ENCODE measurements at regions not wholly inside any gene's neighbourhood (a gene's known extent, or its start where the extent isn't known, plus 50 kb on each side); places are given as distances from the start of the nearest gene placed in this dataset.
"Not testable (repeated sequence)": the region's sequence is repeated elsewhere in the genome, so short reads cannot be mapped to it uniquely, and the experiment has no call there.

GRCh38 chr5:173667702-173668101, 51.3 kb upstream of the BOD1 start:
- intact Hi-C loops (cut with micrococcal nuclease), result no loop called here
- no peak for DNase-seq
- no peak for ATAC-seq

- intact Hi-C loops (cut with micrococcal nuclease), result no loop called here
- no peak for ATAC-seq
- no peak for DNase-seq
Measured at GRCh38 chr5:173668245-173668800, 51.9 kb upstream of the BOD1 start.

GRCh38 chr5:173668910-173669309, 52.5 kb upstream of the BOD1 start:
- no peak for DNase-seq
- intact Hi-C loops (cut with micrococcal nuclease), result no loop called here
- ATAC-seq, result no peak

- intact Hi-C loops (cut with micrococcal nuclease), result no loop called here
- ATAC-seq, result no peak
- no peak for DNase-seq
Measured at GRCh38 chr5:173669483-173669882, 53.0 kb upstream of the BOD1 start.

- intact Hi-C loops (cut with micrococcal nuclease), result no loop called here
- DNase-seq (no peak), ATAC-seq (no peak)
Measured at GRCh38 chr5:173670130-173670651, 53.7 kb upstream of the BOD1 start.

GRCh38 chr5:173670791-173671120, 54.3 kb upstream of the BOD1 start:
- peak; percentile 49 for DNase-seq
- intact Hi-C loops (cut with micrococcal nuclease), result no loop called here

GRCh38 chr5:173671121-173671949, 54.9 kb upstream of the BOD1 start:
- ATAC-seq, result peak; percentile 67
- intact Hi-C loops (cut with micrococcal nuclease), result no loop called here
- DNase-seq, result peak; percentile 54

More at GRCh38 chr5:173670791-173671120, 54.3 kb upstream of the BOD1 start:
- peak; percentile 36 for ATAC-seq

GRCh38 chr5:173672166-173672565, 55.7 kb upstream of the BOD1 start:
- DNase-seq (no peak), ATAC-seq (no peak)
- intact Hi-C loops (cut with micrococcal nuclease), result no loop called here

GRCh38 chr5:173672891-173673290, 56.4 kb upstream of the BOD1 start:
- intact Hi-C loops (cut with micrococcal nuclease), result no loop called here
- no peak for ATAC-seq
- DNase-seq, result no peak

GRCh38 chr5:173673295-173674101, 57.0 kb upstream of the BOD1 start:
- ATAC-seq (peak; percentile 32), DNase-seq (no peak)
- intact Hi-C loops (cut with micrococcal nuclease), result no loop called here

- DNase-seq (no peak), ATAC-seq (peak; percentile 56)
- intact Hi-C loops (cut with micrococcal nuclease), result no loop called here
Measured at GRCh38 chr5:173675287-173675996, 59.0 kb upstream of the BOD1 start.

- no peak for DNase-seq
- intact Hi-C loops (cut with micrococcal nuclease), result no loop called here
- ATAC-seq, result no peak
Measured at GRCh38 chr5:173676375-173676774, 59.9 kb upstream of the BOD1 start.

GRCh38 chr5:173677125-173677672, 60.7 kb upstream of the BOD1 start:
- no peak for ATAC-seq
- DNase-seq, result no peak
- intact Hi-C loops (cut with micrococcal nuclease), result no loop called here

- peak; percentile 63 for ATAC-seq
- intact Hi-C loops (cut with micrococcal nuclease), result no loop called here
- no peak for DNase-seq
Measured at GRCh38 chr5:173679909-173680630, 63.6 kb upstream of the BOD1 start.

- ATAC-seq (no peak), DNase-seq (no peak)
- intact Hi-C loops (cut with micrococcal nuclease), result no loop called here
Measured at GRCh38 chr5:173680660-173681242, 64.3 kb upstream of the BOD1 start.

GRCh38 chr5:173682313-173682712, 65.9 kb upstream of the BOD1 start:
- ATAC-seq (no peak), DNase-seq (no peak)
- intact Hi-C loops (cut with micrococcal nuclease), result no loop called here

GRCh38 chr5:173684535-173684934, 68.1 kb upstream of the BOD1 start:
- ATAC-seq; intact Hi-C loops (cut with micrococcal nuclease); DNase-seq: not testable (repeated sequence)

- ATAC-seq (no peak), DNase-seq (no peak)
- intact Hi-C loops (cut with micrococcal nuclease), result no loop called here
Measured at GRCh38 chr5:173686950-173687349, 70.5 kb upstream of the BOD1 start.
